ENCODE measurements at regions not wholly inside any gene's neighbourhood (a gene's known extent, or its start where the extent isn't known, plus 50 kb on each side); places are given as distances from the start of the nearest gene placed in this dataset.
"Not testable (repeated sequence)": the region's sequence is repeated elsewhere in the genome, so short reads cannot be mapped to it uniquely, and the experiment has no call there.

- DNase-seq (ENCODE audit: low read depth), result not testable (repeated sequence)
Observed at GRCh38 chr4:73671348-73671747, 51.1 kb upstream of the RASSF6 start.

GRCh38 chr4:73673286-73673685 is 53.0 kb upstream of the RASSF6 start:
- DNase-seq (ENCODE audit: low read depth), result no peak

- DNase-seq (ENCODE audit: low read depth), result no peak
Observed at GRCh38 chr4:73674451-73674919, 54.2 kb upstream of the RASSF6 start.

GRCh38 chr4:73675623-73676022 is 55.4 kb upstream of the RASSF6 start:
- DNase-seq (ENCODE audit: low read depth), result no peak

GRCh38 chr4:73676136-73676535 is 55.9 kb upstream of the RASSF6 start:
- DNase-seq (ENCODE audit: low read depth), result no peak

- DNase-seq (ENCODE audit: low read depth), result peak; percentile 52
Observed at GRCh38 chr4:73676861-73677323, 56.7 kb upstream of the RASSF6 start.

- DNase-seq (ENCODE audit: low read depth), result no peak
Observed at GRCh38 chr4:73679836-73680235, 59.6 kb upstream of the RASSF6 start.

GRCh38 chr4:73681776-73682175 is 58.6 kb upstream of the CXCL8 start:
- DNase-seq (ENCODE audit: low read depth), result no peak

GRCh38 chr4:73682508-73682907 is 57.9 kb upstream of the CXCL8 start:
- DNase-seq (ENCODE audit: low read depth), result no peak

- DNase-seq (ENCODE audit: low read depth), result no peak
Observed at GRCh38 chr4:73683033-73683432, 57.3 kb upstream of the CXCL8 start.

GRCh38 chr4:73683456-73683855 is 56.9 kb upstream of the CXCL8 start:
- DNase-seq (ENCODE audit: low read depth), result no peak

GRCh38 chr4:73684097-73684496 is 56.3 kb upstream of the CXCL8 start:
- peak; percentile 68 for DNase-seq (ENCODE audit: low read depth)

- DNase-seq (ENCODE audit: low read depth), result no peak
Observed at GRCh38 chr4:73685052-73685451, 55.3 kb upstream of the CXCL8 start.

GRCh38 chr4:73687421-73687820 is 52.9 kb upstream of the CXCL8 start:
- no peak for DNase-seq (ENCODE audit: low read depth)

- no peak for DNase-seq (ENCODE audit: low read depth)
Observed at GRCh38 chr4:73690051-73690738, 50.2 kb upstream of the CXCL8 start.
